ENCODE measurements at regions not wholly inside any gene's neighbourhood (a gene's known extent, or its start where the extent isn't known, plus 50 kb on each side); places are given as distances from the start of the nearest gene placed in this dataset.
"Not testable (repeated sequence)": the region's sequence is repeated elsewhere in the genome, so short reads cannot be mapped to it uniquely, and the experiment has no call there.

DNA sequence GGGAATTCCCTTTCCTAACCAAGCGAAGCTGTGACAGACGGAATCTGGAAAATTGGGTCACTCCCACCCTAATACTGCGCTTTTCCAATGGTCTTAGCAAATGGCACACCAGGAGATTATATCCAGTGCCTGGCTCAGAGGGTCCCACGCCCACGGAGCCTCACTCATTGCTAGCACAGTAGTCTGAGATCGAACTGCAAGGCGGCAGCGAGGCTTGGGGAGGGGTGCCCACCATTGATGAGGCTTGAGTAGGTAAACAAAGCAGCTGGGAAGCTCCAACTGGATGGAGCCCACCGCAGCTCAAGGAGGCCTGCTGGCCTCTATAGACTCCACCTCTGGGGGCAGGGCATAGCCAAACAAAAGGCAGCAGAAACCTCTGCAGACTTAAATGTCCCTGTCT, 523.9 kb downstream of the KCNH5 start:
- DNase-seq; intact Hi-C loops (cut with DNase I); ATAC-seq: not testable (repeated sequence)

DNA sequence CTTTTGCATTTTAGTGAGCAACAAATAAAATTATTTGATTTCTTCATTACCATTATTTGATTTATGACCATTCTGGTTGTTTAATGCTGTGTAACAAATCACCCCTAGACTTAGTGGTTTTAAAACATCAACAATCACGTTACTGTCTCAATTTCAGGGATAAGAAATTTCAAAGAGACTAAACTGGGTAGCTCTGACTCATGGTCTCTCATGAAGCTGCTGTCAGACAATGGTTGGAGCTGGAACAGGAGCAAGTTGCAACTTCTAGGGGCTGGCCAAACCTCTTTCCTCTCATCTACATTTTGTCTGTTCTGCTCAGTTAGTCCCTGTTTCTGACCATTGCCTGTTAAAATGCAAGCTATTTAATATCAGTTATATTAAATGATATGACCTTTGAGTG, 517.0 kb downstream of the KCNH5 start:
- ATAC-seq (no peak), DNase-seq (no peak)
- intact Hi-C loops (cut with DNase I), result no loop called here

DNA sequence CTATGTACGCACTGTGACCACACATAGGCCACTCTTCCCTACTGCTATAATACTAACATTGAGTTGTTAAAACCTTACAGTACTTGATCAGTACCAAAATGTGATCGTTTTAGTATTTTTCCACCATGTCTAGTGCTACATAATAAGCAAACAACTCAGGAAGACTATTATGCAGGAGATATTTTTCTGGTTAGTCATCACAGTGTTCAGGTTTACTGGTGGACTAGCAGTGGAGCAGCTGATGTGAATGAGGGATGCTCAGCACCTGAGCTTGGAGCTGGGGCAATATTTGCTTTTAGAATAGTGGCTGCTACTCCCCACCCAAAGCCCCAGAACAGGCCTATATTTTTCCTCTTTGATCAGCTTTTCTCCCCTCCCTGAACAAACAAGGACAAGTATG, 513.1 kb downstream of the KCNH5 start:
- ATAC-seq (no peak), DNase-seq (no peak)
- intact Hi-C loops (cut with DNase I), result no loop called here

DNA sequence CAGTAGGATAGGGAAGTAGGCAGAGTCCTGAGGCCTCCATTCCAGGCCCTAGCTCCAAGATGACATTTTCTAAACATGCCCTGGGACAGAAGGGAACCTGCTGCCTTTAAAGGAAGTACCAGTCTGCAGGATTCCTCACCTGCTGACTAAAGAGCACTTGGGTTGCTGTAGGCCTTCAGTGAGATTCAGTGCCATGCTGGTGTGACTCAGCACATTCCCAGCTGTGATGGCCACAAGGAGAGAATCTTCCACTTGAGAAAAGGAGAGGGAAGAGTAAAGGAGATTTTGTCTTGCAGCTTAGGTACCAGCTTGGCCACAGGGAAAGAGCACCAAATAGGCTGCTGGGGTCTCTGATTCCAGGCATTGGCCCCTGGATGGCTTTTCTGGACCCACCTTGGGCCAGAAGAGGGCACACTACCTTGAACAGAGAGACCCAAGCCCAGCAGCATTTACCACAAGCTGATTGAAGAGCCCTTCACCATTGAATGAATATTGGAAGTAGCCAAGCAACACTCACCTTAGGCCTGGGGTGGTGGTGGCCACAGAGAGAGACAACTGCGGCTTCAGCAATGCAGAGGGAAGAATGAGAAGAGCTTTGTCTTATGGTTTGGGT, 498.3 kb downstream of the KCNH5 start:
- intact Hi-C loops (cut with DNase I), result no loop called here
- no peak for ATAC-seq
- no peak for DNase-seq

DNA sequence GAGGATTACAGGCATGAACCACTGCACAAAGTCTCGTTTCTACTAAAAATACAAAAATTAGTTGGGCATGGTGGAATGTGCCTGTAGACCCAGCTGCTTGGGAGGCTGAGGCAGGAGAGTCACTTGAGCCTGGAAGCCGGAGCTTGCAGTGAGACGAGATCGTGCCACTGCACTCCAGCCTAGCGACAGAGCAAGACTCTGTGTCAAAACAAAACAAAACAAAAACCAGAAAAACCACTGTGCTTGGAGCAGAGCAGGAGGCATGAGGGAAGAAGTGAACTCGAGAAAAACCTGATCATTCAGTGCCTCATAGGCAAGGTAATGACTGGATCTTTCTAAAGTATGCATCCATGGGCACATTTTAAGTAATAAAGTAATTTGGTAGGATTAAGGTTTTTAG, 487.8 kb downstream of the KCNH5 start:
- no peak for ATAC-seq
- DNase-seq, result no peak
- intact Hi-C loops (cut with DNase I), result no loop called here

DNA sequence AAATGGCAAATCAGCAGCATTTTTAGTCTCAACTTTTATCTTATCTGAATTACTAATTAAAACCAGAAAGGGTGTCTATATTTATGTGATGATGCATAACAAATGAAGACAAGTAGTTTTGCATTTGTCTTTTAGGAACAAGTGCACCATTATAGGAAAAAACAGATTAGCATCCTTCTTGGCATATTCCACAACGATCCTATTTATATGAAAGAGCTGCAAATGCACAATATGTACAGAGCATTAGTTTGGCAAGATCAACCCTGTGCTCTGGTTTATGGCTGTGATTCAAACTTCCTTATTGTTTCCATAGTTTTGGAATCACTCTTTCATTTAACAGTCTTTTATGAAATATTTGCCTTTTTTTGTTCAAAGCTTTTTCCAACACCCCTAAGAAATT, 486.8 kb downstream of the KCNH5 start:
- DNase-seq (no peak), ATAC-seq (no peak)
- intact Hi-C loops (cut with DNase I), result no loop called here

DNA sequence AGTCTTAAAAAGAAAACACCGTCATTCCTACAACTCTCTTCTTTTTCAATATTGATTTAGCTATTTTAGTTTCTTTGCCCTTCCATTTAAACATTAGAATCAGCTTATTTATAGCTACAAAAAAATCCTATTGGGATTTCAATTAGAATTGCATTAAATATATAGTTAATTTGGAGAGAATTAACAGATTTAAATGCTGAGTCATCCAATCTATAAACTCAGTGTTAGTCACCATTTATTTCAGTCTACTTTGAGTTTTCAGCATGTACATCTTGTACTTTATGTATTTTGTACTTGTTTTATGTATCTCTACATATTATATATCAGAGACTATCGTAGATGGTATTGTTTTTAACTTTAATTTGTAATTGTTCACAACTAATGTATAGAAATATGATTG, 460.0 kb downstream of the KCNH5 start:
- DNase-seq (no peak), ATAC-seq (no peak)
- intact Hi-C loops (cut with DNase I), result no loop called here

DNA sequence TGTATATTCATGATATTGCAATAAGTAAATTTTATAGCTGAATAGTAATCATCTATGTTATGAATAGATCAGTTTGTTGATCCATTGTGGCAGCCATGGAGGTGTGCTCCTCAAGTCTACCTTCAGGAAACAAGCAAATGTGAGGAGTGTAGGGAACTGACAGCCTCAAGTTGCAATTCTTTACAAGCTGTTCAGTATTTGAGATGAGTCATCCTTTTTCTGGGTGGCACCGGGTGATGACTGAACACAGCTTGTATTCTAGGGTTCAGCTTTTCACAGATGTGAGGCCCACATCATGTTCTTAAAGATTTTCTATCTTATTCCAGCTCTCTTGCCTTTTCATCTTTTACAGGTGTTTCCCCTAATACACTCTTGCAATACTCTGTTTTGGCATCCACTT, 452.4 kb downstream of the KCNH5 start:
- no peak for DNase-seq
- ATAC-seq, result no peak
- intact Hi-C loops (cut with DNase I), result no loop called here

DNA sequence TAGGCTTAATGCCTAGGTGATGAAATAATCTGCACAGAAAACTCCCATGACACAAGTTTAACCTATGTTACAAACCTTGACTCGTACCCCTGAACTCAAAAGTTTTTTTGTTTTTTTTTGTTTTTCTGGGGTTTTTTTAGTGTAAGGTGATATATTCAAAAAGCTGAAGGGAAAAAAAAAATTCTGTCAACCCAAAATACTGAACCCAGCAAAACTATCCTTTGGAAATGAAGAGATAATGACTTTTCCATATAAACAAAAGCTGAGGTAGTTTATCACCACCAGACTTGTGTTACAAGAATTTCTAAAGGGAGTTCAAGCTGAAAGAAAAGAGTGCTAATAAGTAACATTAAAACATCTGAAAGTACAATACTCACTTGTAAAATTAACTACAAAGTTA, 448.1 kb downstream of the KCNH5 start:
- intact Hi-C loops (cut with DNase I), result no loop called here
- DNase-seq (no peak), ATAC-seq (no peak)

DNA sequence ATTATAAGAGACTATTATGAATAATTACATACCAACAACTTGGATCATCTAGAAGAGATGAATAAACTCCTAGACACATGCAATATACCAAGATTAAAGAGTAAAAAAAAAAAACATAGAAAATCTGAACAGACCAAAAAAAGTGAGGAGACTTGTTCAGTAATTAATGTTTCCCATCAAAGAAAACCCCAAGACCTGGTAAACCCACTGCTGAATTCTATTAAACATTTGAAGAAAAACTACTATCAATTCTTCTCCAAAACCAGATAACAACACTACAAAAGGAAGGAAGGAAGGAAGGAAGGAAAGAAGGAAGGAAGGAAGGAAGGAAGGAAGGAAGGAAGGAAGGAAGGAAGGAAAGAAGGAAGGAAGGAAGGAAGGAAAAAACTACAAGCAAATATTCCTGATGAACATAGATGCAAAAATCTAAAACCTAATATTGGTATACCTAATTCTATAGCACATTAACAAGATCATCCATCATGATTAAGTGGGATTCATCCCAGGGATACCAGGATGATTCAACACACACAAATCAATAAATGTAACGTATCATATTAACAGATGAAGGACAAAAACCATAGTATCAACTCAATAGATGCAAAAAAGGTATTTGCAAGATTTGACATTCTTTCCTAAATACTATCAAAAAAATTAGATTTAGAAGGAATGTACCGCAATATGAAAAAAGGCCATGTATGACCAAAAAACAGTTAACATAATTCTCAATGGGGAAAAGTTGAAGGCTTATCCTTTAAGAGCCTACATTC, 445.5 kb downstream of the KCNH5 start:
- DNase-seq (no peak), ATAC-seq (no peak)
- intact Hi-C loops (cut with DNase I), result no loop called here

DNA sequence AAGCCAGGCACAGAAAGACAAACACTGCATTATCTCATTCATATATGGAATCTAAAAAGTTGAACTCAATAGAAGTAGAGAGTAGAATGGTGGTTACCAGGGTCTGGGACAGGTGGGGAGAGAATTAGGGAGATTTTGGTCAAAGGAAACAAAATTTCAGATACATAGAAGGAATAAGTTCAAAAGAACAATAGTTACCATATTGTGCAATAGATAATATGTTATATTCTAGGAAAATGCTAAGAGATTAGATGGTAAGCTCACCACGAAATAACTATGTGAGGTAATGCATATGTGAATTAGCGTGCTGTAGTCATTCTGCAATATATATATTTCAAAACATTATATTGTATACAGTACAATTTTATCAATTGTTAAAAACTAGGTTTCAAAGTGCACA, 442.5 kb downstream of the KCNH5 start:
- no peak for ATAC-seq
- DNase-seq, result no peak
- intact Hi-C loops (cut with DNase I), result no loop called here

DNA sequence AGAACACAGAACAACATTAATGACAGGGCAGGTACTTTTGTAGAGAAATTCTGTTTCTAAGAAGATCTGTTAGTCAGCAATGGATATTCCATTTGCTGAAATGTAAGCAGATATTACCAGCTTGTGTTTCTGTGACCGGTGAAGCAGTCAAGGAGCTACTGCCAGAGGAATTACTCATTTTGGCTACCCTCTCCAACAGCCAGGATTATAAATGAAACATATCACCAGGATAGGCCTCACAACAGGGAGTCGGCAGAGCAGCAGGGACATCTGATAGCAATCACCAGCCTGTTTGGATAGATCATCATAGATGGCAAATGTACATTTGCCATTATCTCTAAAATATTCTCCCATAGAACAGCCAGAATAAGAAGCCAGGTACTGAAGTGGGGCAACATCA, 440.7 kb downstream of the KCNH5 start:
- ATAC-seq (no peak), DNase-seq (no peak)
- intact Hi-C loops (cut with DNase I), result no loop called here

DNA sequence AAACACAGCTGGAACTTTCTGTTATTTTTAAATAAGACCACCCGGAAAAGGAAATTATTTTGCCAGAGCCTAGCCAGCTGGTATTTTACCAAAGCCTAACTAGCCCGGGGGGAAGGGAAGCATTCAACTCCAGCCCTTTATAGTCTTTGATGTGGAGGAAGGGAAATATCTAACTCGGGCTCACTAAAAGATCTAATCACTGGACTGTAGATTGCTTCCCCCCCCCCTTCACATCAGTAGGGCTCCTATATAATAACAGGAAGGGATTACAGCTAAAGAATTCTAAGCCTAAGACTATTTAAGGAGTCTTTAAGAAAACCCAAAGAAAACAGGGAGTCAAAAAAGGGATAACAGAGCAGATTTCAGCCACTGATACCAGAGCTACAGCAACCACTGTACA, 431.1 kb downstream of the KCNH5 start:
- ATAC-seq, result no peak
- intact Hi-C loops (cut with DNase I), result no loop called here
- DNase-seq, result no peak

DNA sequence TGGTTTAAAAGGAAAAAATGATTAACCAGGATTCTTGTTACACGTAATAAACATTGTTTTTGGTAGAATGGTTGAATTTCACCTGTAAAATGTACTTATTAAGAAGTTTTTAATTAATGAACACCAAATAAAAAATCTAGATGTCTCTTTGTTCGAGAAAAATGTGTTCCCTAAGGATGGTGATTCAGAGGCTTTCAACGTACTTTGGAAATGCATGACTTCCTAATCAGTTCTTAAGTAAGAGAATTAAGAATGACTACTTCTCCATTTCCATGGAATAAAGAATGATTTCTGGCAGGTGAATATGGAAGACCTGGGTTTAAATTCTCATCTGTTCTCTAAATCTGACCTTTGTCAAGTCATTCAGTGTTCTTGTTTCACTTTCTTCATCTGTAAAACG, 428.6 kb downstream of the KCNH5 start:
- ATAC-seq (no peak), DNase-seq (no peak)
- intact Hi-C loops (cut with DNase I), result no loop called here

DNA sequence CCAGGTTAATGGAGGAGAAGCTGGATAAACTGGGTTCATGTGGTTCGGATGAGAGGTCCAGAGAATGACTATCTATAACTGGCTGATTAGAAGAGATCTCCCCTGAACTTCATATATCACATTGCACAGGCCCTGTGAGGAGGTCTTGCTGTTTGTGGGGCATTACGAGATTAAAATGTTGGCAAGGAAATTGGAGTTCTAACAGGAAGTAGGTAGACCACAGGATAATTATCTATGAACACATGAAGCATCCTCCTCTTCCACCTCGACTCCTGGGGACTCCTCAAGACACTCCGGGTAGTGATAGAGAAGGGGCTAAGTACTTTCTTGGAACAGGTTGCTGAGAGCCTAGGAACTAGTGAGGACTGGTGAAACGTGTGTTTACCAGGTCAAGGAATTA, 418.8 kb downstream of the KCNH5 start:
- intact Hi-C loops (cut with DNase I), result no loop called here
- DNase-seq (no peak), ATAC-seq (no peak)

DNA sequence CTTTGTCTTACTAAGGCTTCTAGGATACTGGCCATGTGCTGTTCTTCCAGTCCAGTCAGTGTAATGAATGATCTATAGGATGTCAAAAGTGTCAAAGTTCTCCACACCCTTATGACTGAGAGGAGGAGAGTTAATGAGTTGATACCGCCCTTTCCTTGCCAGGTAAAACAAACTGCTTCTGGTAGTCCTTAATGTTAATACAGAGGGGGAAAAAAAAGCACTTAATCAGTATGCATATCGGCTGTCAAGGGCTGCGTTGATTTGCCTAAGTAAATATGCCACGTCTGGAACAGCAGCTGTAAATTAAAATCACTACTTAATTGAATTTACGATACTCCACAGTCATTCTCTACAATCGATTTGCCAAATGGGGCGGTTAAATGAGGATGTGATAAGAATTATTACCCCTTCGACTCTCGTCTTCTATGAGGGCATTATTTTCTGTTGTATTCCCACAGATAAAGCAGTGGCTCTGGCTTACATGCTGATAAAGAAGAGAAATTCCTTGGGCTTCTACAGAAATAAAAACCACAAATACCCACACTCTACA, 416.0 kb downstream of the KCNH5 start:
- no peak for DNase-seq
- ATAC-seq, result no peak
- intact Hi-C loops (cut with DNase I), result no loop called here

DNA sequence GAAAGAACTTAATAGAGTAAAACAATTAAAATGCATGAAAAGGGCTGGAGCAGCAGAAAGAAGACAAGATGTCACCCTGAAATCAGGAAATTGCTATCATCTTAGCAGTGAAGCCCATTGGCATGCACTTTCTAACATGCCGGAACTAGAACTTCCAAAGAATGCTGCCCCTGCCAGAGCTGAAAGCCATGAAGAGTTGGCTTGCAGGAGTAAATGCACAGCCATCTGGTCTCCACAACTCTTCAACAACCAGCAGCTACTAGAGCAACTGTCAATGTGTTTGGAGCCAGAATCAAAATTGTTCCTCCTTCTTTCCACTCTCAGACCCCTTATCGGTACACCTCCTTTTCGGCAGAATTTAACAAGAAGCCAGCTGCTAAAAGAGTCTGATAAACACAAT, 414.1 kb downstream of the KCNH5 start:
- ATAC-seq, result no peak
- DNase-seq, result no peak
- intact Hi-C loops (cut with DNase I), result no loop called here

DNA sequence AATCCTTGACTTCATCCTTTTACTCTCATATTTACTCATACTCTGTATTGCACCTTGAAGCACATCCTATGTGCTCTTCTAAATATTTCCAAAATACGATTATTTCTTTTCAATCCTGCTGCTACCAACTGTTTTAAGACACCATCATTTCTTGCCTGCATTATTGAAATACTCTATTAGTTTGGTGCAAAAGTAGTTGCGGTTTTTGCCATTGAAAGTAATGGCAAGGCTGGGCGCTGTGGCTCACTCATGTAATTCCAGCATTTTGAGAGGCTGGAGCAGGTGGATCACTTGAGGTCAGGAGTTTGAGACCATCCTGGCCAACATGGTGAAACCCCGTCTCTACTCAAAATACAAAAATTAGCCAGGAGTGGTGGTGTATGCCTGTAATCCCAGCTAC, 412.5 kb downstream of the KCNH5 start:
- DNase-seq (no peak), ATAC-seq (no peak)

DNA sequence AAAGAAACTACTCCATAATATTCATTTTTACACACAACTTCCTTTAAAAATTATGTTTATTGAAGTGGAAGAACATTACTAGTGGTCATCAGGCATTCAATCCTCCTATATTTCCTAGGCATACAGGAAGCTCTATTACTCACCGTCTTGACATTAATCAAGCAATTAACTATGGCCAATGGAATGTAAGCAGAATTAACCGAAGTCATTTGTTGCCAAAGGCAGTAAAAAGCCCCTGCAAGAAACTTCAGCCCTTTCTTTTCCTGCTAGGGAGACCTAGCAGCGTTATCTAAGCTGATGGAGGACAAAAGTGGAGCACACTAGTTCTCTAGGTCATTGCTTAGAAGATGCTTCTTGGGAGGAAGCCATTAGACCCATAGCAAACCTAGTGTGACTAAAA, 399.6 kb downstream of the KCNH5 start:
- no peak for DNase-seq
- no peak for ATAC-seq
- intact Hi-C loops (cut with DNase I), result no loop called here

More for the DNA sequence above, 412.5 kb downstream of the KCNH5 start:
- intact Hi-C loops (cut with DNase I), result no loop called here
